Sigmoid colon (tissue), 4 donors: ENCODE measurements at regions not wholly inside any gene's neighbourhood (a gene's known extent, or its start where the extent isn't known, plus 50 kb on each side); places are given as distances from the start of the nearest gene placed in this dataset.

Experiments used
- EP300 ChIP-seq, 4 donors: sonication (generic); formaldehyde crosslinking; IDR thresholded peaks; one replicate each; pipeline ENCODE4 v1.6.1; 2017; ENCODE audit warnings: antibody characterized with exemption in 4 of 4
- POLR2AphosphoS5 ChIP-seq, 4 donors: sonication (generic); formaldehyde crosslinking; IDR thresholded peaks; one replicate each; pipeline ENCODE4 v1.6.1; 2017; ENCODE audit warnings: antibody characterized with exemption in 4 of 4

GRCh38 chr15:56821721-56822425, 88.6 kb upstream of the ZNF280D start:
- no peak for TF ChIP-seq POLR2AphosphoS5 (IDR thresholded peaks at IDR 0.05)
- TF ChIP-seq EP300 (IDR thresholded peaks at IDR 0.05): no peak
